ENCODE measurements at regions not wholly inside any gene's neighbourhood (a gene's known extent, or its start where the extent isn't known, plus 50 kb on each side); places are given as distances from the start of the nearest gene placed in this dataset.

- no peaks in the 10 kb centered on the region for H3K4me1 ChIP-seq (ENCODE audit: control insufficient read depth, extremely low read depth, insufficient read depth, low read length)
- no peak overlapping the region for H3K27ac ChIP-seq (ENCODE audit: insufficient read depth, low read depth, low read length)
- H3K4me2 ChIP-seq (ENCODE audit: insufficient read depth, low read length) = no peak overlapping the region
- intact Hi-C loops (cut with micrococcal nuclease) (no loop called here), dilution Hi-C loops (cut with MboI; ENCODE audit: extremely low pct_ligation_motif_present, low sequenced_read_pairs) (no loop called here)
- BruUV-seq (replicated peaks) = no TSS peak
- no peaks in the 10 kb centered on the region for H3K79me2 ChIP-seq (ENCODE audit: control insufficient read depth, insufficient read depth, low read length)
- ChIA-PET CTCF (no interaction called here), POLR2A (no interaction called here)
- no peak overlapping the region for H3K4me3 ChIP-seq (replicated peaks in 1 of 3; ENCODE audit: insufficient read depth in 1 of 3, low read depth in 1 of 3, low read length in 3 of 3)
- no peak overlapping the region for H3K9ac ChIP-seq (replicated peaks; ENCODE audit: extremely low read depth, insufficient read depth, low read length)
- no peaks in the 10 kb centered on the region for H3K36me3 ChIP-seq (ENCODE audit: control insufficient read depth in 2 of 2, extremely low read depth in 1 of 2, insufficient read depth in 2 of 2, low read length in 2 of 2)
- H3K9me1 ChIP-seq (replicated peaks; ENCODE audit: control insufficient read depth, extremely low read depth, insufficient read depth, low read length) = no peaks in the 10 kb centered on the region
- no peak for DNase-seq (ENCODE audit: low read depth, low spot score)
- no peak for FAIRE-seq
- TF ChIP-seq POLR2AphosphoS5 (IDR thresholded peaks at IDR 0.05; ENCODE audit: insufficient read depth, low read depth, low read length) = no peak
- TF ChIP-seq MAX (IDR thresholded peaks at IDR 0.05; ENCODE audit: insufficient read depth, insufficient read length) = no peak
- TF ChIP-seq GATA2 (IDR thresholded peaks at IDR 0.05; ENCODE audit: insufficient read depth, insufficient read length, low read depth, low read length) = no peak
- TF ChIP-seq CTCF (IDR thresholded peaks at IDR 0.05; ENCODE audit: extremely low read depth in 1 of 2, insufficient read depth in 1 of 2, low read depth in 1 of 2, low read length in 2 of 2) = no peak
- TF ChIP-seq EZH2 (IDR thresholded peaks at IDR 0.05; ENCODE audit: borderline replicate concordance, low read depth, low read length, severe bottlenecking) = no peak
- TF ChIP-seq JUN (IDR thresholded peaks at IDR 0.05; ENCODE audit: borderline replicate concordance, insufficient read depth, insufficient read length, low read depth) = no peak
- no peak for TF ChIP-seq MYC (IDR thresholded peaks at IDR 0.05; ENCODE audit: low read depth, low read length)
- TF ChIP-seq POLR2A (IDR thresholded peaks at IDR 0.05; ENCODE audit: low read depth, low read length) = no peak
- TF ChIP-seq FOS (IDR thresholded peaks at IDR 0.05; ENCODE audit: borderline replicate concordance, insufficient read depth, low read length) = no peak
- peaks cover 7% of the 10 kb centered on the region for H3K9me3 ChIP-seq (replicated peaks; ENCODE audit: control insufficient read depth, insufficient read depth, low read length)
- H3K27me3 ChIP-seq (ENCODE audit: control insufficient read depth in 2 of 2, insufficient read depth in 2 of 2, low read length in 2 of 2) = no peaks in the 10 kb centered on the region
- no peaks in the 10 kb centered on the region for H4K20me1 ChIP-seq (replicated peaks; ENCODE audit: control insufficient read depth, extremely low read depth, insufficient read depth, low read length)
- H2AFZ ChIP-seq (ENCODE audit: low read depth, low read length) = no peak overlapping the region
Measured at GRCh38 chr16:7233975-7234374, 98.7 kb upstream of the RBFOX1 start.
